CD4-positive, CD25-positive, alpha-beta regulatory T cell (primary cell): ENCODE measurements at regions not wholly inside any gene's neighbourhood (a gene's known extent, or its start where the extent isn't known, plus 50 kb on each side); places are given as distances from the start of the nearest gene placed in this dataset.

Experiments used
- ATAC-seq, 2 donors: fragments of 150-1000 bp; cut with Tn5 transposase; one replicate each; pipeline ENCODE4 v1.10.0; 2021; ENCODE audit warnings: low read depth in 2 of 2, moderate number of reproducible peaks in 2 of 2, moderate library complexity in 1 of 2
- DNase-seq, 3 donors: peaks; one replicate each; pipeline versions ENCODE4 v3.0.0 to v3.0.0-alpha.2; 2012 to 2022; ENCODE audit warnings: mixed read lengths in 1 of 3
- H3K27ac ChIP-seq: one replicate; pipeline ENCODE4 v1.7.0; 2013; ENCODE audit warnings: mild to moderate bottlenecking, low read length; ENCODE audit not compliant: insufficient read depth, poor library complexity, severe bottlenecking
- H3K27me3 ChIP-seq: one replicate; pipeline ENCODE4 v1.7.0; 2013; ENCODE audit warnings: low read length; ENCODE audit not compliant: control insufficient read depth, insufficient read depth
- H3K36me3 ChIP-seq: one replicate; pipeline ENCODE4 v1.7.0; 2013; ENCODE audit warnings: mild to moderate bottlenecking, low read length, moderate library complexity; ENCODE audit not compliant: control insufficient read depth, insufficient read depth
- H3K4me1 ChIP-seq: 2 replicates; pipeline ENCODE4 v1.7.0; 2013; ENCODE audit warnings: mild to moderate bottlenecking, low read length; ENCODE audit not compliant: insufficient read depth, control insufficient read depth, poor library complexity, severe bottlenecking
- H3K4me3 ChIP-seq: one replicate; pipeline ENCODE4 v1.7.0; 2013; ENCODE audit warnings: low read depth, mild to moderate bottlenecking, low read length, moderate library complexity
- H3K9me3 ChIP-seq, 2 experiments: 1 replicate in 1 of 2; 2 replicates in 1 of 2; pipeline ENCODE4 v1.7.0; 2013; ENCODE audit warnings: low read length in 2 of 2, mild to moderate bottlenecking in 1 of 2, moderate library complexity in 1 of 2; ENCODE audit not compliant: control insufficient read depth in 2 of 2
- H3K27ac Mint-ChIP-seq, 3 donors: one replicate each; pipeline ENCODE4 v1.8.0; 2020 to 2022; ENCODE audit warnings: mild to moderate bottlenecking in 3 of 3, mixed read lengths in 3 of 3, moderate library complexity in 2 of 3
- H3K27me3 Mint-ChIP-seq: one replicate; pipeline ENCODE4 v1.8.0; 2022; ENCODE audit warnings: mild to moderate bottlenecking, mixed read lengths
- H3K36me3 Mint-ChIP-seq: one replicate; pipeline ENCODE4 v1.8.0; 2020; ENCODE audit warnings: mixed read lengths
- H3K4me1 Mint-ChIP-seq, 4 donors: one replicate each; pipeline ENCODE4 v1.8.0; 2020 to 2022; ENCODE audit warnings: mixed read lengths in 4 of 4, mild to moderate bottlenecking in 1 of 4
- H3K4me3 Mint-ChIP-seq, 4 donors: one replicate each; pipeline ENCODE4 v1.8.0; 2020 to 2022; ENCODE audit warnings: mild to moderate bottlenecking in 4 of 4, mixed read lengths in 4 of 4, moderate library complexity in 3 of 4
- H3K9me3 Mint-ChIP-seq, 7 donors: one replicate each; pipeline ENCODE4 v1.8.0; 2020 to 2022; ENCODE audit warnings: mixed read lengths in 7 of 7, mild to moderate bottlenecking in 3 of 7, moderate library complexity in 2 of 7

GRCh38 chr4:116529129-116529528 lies 556.2 kb downstream of the TRAM1L1 start:
- Mint-ChIP-seq H3K4me3 (no peak overlapping the region), H3K27me3 (no peaks in the 10 kb centered on the region), H3K9me3 (peaks cover 0 to 19% (median 4%) of the 10 kb centered on the region in 7 donors), H3K27ac (no peak overlapping the region), H3K36me3 (no peaks in the 10 kb centered on the region), H3K4me1 (no peaks in the 10 kb centered on the region)
- Histone ChIP-seq H3K36me3 (no peaks in the 10 kb centered on the region), H3K27me3 (no peaks in the 10 kb centered on the region), H3K9me3 (peaks cover 0 to 4% of the 10 kb centered on the region in 2 experiments), H3K4me1 (no peaks in the 10 kb centered on the region), H3K27ac (no peak overlapping the region), H3K4me3 (no peak overlapping the region)
- DNase-seq (no peak), ATAC-seq (no peak)

GRCh38 chr4:116522922-116523321 lies 562.5 kb downstream of the TRAM1L1 start:
- no peak overlapping the region for H3K4me3 Mint-ChIP-seq
- H3K36me3 Mint-ChIP-seq, result no peaks in the 10 kb centered on the region
- no peaks in the 10 kb centered on the region for H3K4me1 Mint-ChIP-seq
- DNase-seq (no peak), ATAC-seq (no peak)
- no peaks in the 10 kb centered on the region for H3K4me1 ChIP-seq
- H3K4me3 ChIP-seq, result no peak overlapping the region
- no peaks in the 10 kb centered on the region for H3K27me3 ChIP-seq
- peaks cover 0 to 15% (median 1%) of the 10 kb centered on the region in 7 donors for H3K9me3 Mint-ChIP-seq
- no peaks in the 10 kb centered on the region for H3K36me3 ChIP-seq
- H3K27ac Mint-ChIP-seq, result no peak overlapping the region
- H3K9me3 ChIP-seq, result peaks cover 0 to 3% of the 10 kb centered on the region in 2 experiments
- H3K27ac ChIP-seq, result no peak overlapping the region
- H3K27me3 Mint-ChIP-seq, result peaks cover 5% of the 10 kb centered on the region

GRCh38 chr4:116520886-116521285 lies 564.5 kb downstream of the TRAM1L1 start:
- Mint-ChIP-seq H3K27ac (no peak overlapping the region), H3K4me3 (no peak overlapping the region)
- peaks cover 0 to 7% of the 10 kb centered on the region in 2 experiments for H3K9me3 ChIP-seq

GRCh38 chr4:116516711-116517110 lies 568.7 kb downstream of the TRAM1L1 start:
- Histone ChIP-seq H3K27me3 (no peaks in the 10 kb centered on the region), H3K36me3 (no peaks in the 10 kb centered on the region), H3K4me1 (no peaks in the 10 kb centered on the region), H3K9me3 (peaks cover 0 to 8% of the 10 kb centered on the region in 2 experiments), H3K27ac (no peak overlapping the region), H3K4me3 (no peak overlapping the region)
- Mint-ChIP-seq H3K4me1 (no peaks in the 10 kb centered on the region), H3K4me3 (no peak overlapping the region), H3K27ac (no peak overlapping the region), H3K36me3 (no peaks in the 10 kb centered on the region), H3K27me3 (peaks cover 5% of the 10 kb centered on the region), H3K9me3 (peaks cover 0 to 16% (median 8%) of the 10 kb centered on the region in 7 donors)
- no peak for ATAC-seq
- no peak for DNase-seq

More at GRCh38 chr4:116520886-116521285, 564.5 kb downstream of the TRAM1L1 start:
- Histone ChIP-seq H3K4me1 (no peaks in the 10 kb centered on the region), H3K36me3 (no peaks in the 10 kb centered on the region), H3K27me3 (no peaks in the 10 kb centered on the region), H3K27ac (no peak overlapping the region), H3K4me3 (no peak overlapping the region)
- H3K4me1 Mint-ChIP-seq, result no peaks in the 10 kb centered on the region
- no peak for ATAC-seq
- no peaks in the 10 kb centered on the region for H3K36me3 Mint-ChIP-seq
- H3K27me3 Mint-ChIP-seq, result peaks cover 5% of the 10 kb centered on the region
- no peak for DNase-seq
- H3K9me3 Mint-ChIP-seq, result peaks cover 0 to 13% (median 2%) of the 10 kb centered on the region in 7 donors

GRCh38 chr4:116515959-116516358 lies 569.4 kb downstream of the TRAM1L1 start:
- Histone ChIP-seq H3K9me3 (peaks cover 0 to 8% of the 10 kb centered on the region in 2 experiments), H3K36me3 (no peaks in the 10 kb centered on the region), H3K4me3 (no peak overlapping the region), H3K27me3 (no peaks in the 10 kb centered on the region), H3K4me1 (no peaks in the 10 kb centered on the region), H3K27ac (no peak overlapping the region)
- no peak overlapping the region for H3K4me3 Mint-ChIP-seq
- peaks cover 5% of the 10 kb centered on the region for H3K27me3 Mint-ChIP-seq
- no peaks in the 10 kb centered on the region for H3K4me1 Mint-ChIP-seq
- H3K27ac Mint-ChIP-seq, result no peak overlapping the region
- peaks cover 0 to 16% (median 8%) of the 10 kb centered on the region in 7 donors for H3K9me3 Mint-ChIP-seq
- no peaks in the 10 kb centered on the region for H3K36me3 Mint-ChIP-seq
- no peak for DNase-seq
- ATAC-seq, result no peak

- Histone ChIP-seq H3K4me1 (no peaks in the 10 kb centered on the region), H3K4me3 (no peak overlapping the region), H3K27ac (no peak overlapping the region), H3K9me3 (peaks cover 0 to 5% of the 10 kb centered on the region in 2 experiments), H3K36me3 (no peaks in the 10 kb centered on the region), H3K27me3 (no peaks in the 10 kb centered on the region)
- Mint-ChIP-seq H3K27me3 (no peaks in the 10 kb centered on the region), H3K36me3 (no peaks in the 10 kb centered on the region), H3K4me3 (no peak overlapping the region), H3K4me1 (no peaks in the 10 kb centered on the region), H3K9me3 (peaks cover 0 to 13% (median 9%) of the 10 kb centered on the region in 7 donors), H3K27ac (no peak overlapping the region)
- no peak for ATAC-seq
- no peak for DNase-seq
Measured at GRCh38 chr4:116512552-116512951, 572.8 kb downstream of the TRAM1L1 start.

GRCh38 chr4:116501954-116502353 lies 583.4 kb downstream of the TRAM1L1 start:
- H3K27me3 Mint-ChIP-seq, result no peaks in the 10 kb centered on the region
- Histone ChIP-seq H3K9me3 (no peaks in the 10 kb centered on the region), H3K36me3 (no peaks in the 10 kb centered on the region), H3K27me3 (no peaks in the 10 kb centered on the region), H3K27ac (no peak overlapping the region), H3K4me3 (no peak overlapping the region), H3K4me1 (no peaks in the 10 kb centered on the region)
- no peaks in the 10 kb centered on the region for H3K36me3 Mint-ChIP-seq
- H3K9me3 Mint-ChIP-seq, result peaks cover 2 to 8% (median 5%) of the 10 kb centered on the region in 7 donors
- H3K4me1 Mint-ChIP-seq, result no peaks in the 10 kb centered on the region
- DNase-seq, result no peak
- H3K27ac Mint-ChIP-seq, result no peak overlapping the region
- no peak for ATAC-seq
- H3K4me3 Mint-ChIP-seq, result no peak overlapping the region

- no peaks in the 10 kb centered on the region for H3K27me3 Mint-ChIP-seq
- no peak overlapping the region for H3K4me3 Mint-ChIP-seq
- Histone ChIP-seq H3K27ac (no peak overlapping the region), H3K9me3 (no peaks in the 10 kb centered on the region), H3K27me3 (no peaks in the 10 kb centered on the region), H3K4me3 (no peak overlapping the region), H3K4me1 (no peaks in the 10 kb centered on the region), H3K36me3 (no peaks in the 10 kb centered on the region)
- no peaks in the 10 kb centered on the region for H3K36me3 Mint-ChIP-seq
- no peaks in the 10 kb centered on the region for H3K4me1 Mint-ChIP-seq
- no peak overlapping the region for H3K27ac Mint-ChIP-seq
- DNase-seq (no peak), ATAC-seq (no peak)
- H3K9me3 Mint-ChIP-seq, result peaks cover 1 to 7% (median 4%) of the 10 kb centered on the region in 7 donors
Measured at GRCh38 chr4:116500225-116500624, 585.2 kb downstream of the TRAM1L1 start.
